GM12874 (cell line): ENCODE measurements at regions not wholly inside any gene's neighbourhood (a gene's known extent, or its start where the extent isn't known, plus 50 kb on each side); places are given as distances from the start of the nearest gene placed in this dataset.

Experiments used
- CTCF ChIP-seq: IDR thresholded peaks from 2 replicates; pipeline ENCODE4 v1.5.1; 2011; ENCODE audit warnings: low read depth, mild to moderate bottlenecking, control low read depth, low read length, moderate library complexity; ENCODE audit not compliant: insufficient read depth

GRCh38 chr7:26593393-26593792, 271.0 kb downstream of the SKAP2 start:
- TF ChIP-seq CTCF, result no peak

DNA sequence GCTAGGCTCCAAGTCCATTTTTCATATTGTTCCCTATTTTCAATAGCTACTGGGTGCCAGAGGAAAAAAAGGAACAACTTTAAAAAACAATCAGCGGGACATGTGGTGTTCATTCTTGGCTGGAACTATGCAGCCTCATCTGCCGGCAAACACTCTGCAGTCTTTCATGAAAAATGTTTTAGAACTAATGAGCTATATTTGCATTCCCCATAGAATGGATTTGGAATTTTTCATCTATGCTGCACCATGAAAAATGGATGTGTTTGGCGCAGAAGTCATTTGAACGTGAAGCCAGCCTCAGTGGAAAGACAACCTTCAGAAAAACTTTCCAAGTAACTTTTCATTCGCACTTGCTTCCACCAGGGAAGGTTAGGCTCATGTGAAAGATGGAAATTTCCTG, 270.5 kb downstream of the SKAP2 start:
- TF ChIP-seq CTCF, result no peak

GRCh38 chr7:26594553-26594952, 269.8 kb downstream of the SKAP2 start:
- no peak for TF ChIP-seq CTCF

GRCh38 chr7:26598867-26599266, 265.5 kb downstream of the SKAP2 start:
- TF ChIP-seq CTCF, result no peak

DNA sequence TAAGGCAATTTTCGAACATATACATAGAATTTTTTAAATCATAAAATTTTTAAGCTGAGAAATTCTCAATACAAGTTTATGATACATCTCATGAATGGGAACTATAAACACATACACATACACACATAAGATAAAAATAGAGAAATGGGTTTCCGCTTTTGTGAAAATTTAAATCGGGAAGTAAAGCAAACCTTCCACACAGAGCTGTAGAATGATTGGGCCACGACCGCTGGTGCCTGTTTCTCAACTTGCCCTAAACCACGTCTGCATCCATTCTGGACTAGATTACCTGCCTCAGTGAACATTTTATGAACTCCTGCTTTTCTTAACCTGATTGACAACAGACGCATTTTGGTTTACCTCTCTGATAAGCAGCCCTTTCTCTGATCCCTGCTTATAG, 264.4 kb downstream of the SKAP2 start:
- TF ChIP-seq CTCF, result no peak

DNA sequence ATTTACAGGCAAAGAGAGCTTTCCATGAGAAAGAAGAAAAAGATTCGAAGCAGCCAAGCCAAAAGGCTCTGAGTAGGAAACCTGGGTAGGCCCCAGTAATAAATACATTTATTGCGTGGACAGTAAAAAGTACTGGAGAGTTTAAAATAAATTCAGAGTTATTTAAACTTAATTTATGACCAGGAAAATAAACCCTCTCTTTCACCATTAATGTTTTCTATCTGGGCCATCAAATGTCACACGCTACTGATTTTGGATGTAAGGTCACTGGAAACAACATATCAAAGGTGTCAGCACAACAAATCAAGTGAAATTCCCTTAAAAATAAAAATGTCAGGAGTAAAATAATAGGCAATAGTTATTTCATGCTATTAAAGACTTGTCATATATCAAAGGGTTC, 264.0 kb downstream of the SKAP2 start:
- no peak for TF ChIP-seq CTCF

- TF ChIP-seq CTCF, result no peak
Measured at GRCh38 chr7:26603631-26604030, 260.8 kb downstream of the SKAP2 start.

DNA sequence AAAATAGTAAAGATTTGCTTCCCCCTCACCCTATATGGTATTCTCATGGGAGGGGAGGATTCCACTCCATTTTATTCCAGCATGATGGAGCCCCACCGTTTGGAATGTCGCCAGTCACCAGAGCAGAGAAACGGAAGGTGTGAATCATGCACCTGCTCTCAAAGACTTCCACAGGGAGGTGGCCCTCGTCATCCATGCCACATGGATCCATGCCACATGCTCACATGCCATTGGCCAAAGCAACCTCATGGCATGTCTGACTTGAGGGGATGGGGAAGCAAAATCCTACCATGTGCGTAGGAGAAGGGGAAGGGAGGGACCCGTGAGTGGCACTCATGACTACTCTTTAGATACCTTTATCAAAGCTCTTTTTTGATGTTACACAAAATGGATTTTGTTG, 256.0 kb downstream of the SKAP2 start:
- TF ChIP-seq CTCF, result no peak
